OCI-M1 (cell line): ENCODE measurements at regions not wholly inside any gene's neighbourhood (a gene's known extent, or its start where the extent isn't known, plus 50 kb on each side); places are given as distances from the start of the nearest gene placed in this dataset.

Experiments
- DNase-seq: peaks from one replicate; lab custom pipeline; 2025; lab: John Stamatoyannopoulos, UW

DNA sequence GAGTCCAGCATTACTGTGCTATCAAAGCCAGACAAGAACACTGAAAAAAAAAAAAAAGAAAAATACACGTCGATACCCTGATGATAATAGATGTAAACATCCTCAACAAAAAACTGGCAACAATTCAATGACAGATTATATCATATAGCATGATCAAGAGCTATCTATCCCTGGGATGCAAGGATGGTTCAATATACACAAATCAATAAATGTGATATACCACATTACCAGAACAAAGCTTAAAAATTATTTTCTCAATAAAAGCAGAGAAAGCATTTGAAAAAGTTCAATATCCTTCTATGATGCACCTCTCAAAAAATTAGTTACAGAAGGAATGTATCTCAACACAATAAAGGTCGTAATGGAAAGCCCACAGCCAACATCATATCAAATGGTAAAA is 332.8 kb upstream of the MMADHC start:
- no peak for DNase-seq

- no peak for DNase-seq
These were observed 327.6 kb upstream of the MMADHC start for GRCh38 chr2:149915151-149915550.

DNA sequence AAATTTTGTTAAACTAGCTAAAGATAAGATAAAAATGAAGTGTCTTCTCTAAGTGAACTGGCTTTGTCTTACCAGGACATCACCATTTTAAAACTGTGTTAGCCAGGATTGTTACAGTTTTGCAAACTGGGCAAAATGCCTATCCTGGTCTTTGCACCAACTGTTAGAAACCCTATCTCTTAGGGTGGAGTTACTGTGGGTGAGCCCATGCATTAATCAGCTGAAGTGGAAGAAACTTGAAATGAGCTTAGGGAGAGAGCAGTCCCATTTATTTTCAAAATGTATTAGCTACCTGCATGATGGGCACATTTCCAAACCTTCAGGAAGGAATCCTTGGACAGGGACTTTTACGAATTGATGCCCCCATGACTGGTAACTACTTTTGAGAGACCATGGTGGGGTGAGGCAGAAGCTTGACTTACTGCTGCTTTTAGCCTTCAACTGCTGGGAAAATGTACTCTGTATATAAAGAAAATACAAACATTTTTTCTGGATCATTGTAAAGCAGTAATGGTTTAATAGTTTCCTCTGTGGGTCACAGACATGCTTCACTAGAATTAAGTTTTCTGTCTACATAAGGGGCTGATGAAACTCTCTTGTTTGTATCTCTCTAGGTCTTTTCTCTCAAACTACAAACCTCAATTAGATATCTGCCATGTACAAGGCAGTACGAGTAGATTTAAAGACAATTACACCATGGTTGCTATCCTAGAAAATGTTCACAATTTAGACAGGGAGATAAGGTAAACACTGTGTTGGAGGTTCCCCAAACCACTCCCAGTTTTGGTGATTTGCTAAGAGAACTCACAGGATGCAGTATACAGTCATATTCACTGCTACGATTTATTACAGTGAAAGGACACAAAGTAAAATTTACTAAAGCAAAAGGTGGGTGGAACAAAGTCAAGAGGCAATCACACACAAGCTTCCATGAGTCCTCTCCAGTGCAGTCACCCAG is 321.4 kb upstream of the MMADHC start:
- DNase-seq: peak; percentile 12

GRCh38 chr2:149906886-149907285 is 319.3 kb upstream of the MMADHC start:
- no peak for DNase-seq

GRCh38 chr2:149904352-149905175 is 317.0 kb upstream of the MMADHC start:
- no peak for DNase-seq

GRCh38 chr2:149903626-149904025 is 316.1 kb upstream of the MMADHC start:
- DNase-seq: no peak

- no peak for DNase-seq
These were observed 314.5 kb upstream of the MMADHC start for GRCh38 chr2:149902081-149902480.

DNA sequence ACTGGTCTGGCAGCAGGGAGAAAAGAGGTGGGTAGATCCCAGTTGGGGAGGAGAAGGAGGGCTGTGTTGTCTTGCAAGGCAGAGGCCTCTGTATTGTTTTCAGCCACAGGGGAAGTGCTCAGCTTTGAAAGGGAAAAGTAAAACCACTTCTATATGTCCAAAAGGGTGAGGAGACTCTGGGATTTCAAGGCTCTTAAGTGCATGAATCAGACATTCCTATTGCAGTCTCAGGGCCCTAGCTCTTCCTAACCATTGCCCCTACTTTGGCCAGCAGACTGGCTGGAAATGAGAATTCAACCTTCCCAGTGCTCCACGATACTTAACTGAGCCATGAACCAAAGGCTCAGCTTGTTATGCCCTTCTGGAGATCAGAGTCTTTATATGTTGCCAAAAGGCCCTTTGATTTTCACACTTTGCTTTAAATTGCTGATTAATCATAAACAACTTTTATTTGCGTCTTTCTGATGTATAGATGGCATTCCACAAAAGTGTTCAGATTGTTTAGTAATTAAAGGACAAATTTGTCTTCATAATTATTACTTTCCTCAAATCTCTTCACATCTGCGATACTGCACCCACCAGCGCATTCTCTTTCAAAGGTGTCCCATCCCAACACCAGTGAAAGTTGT is 313.8 kb upstream of the MMADHC start:
- no peak for DNase-seq

- DNase-seq: no peak
These were observed 311.8 kb upstream of the MMADHC start for GRCh38 chr2:149899390-149899789.

DNA sequence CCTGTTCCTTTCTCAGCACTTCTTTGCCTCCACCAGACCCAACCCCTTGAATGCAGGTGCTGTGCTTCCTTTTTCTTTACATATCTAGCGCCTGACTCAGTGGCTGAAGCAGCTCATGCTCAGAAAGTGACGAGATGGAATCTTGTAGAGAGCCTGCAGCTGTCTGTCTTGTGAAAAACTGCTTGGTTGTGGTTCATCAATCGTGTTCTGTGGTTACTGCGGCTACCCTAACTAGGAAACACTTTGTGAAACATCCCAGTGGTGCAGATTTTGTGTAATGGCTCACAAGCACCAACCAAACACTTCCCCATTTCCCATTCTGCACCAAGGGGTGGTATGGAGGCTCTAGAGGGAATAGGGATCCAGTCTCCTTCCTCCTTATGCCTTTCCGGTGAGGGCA is 307.2 kb upstream of the MMADHC start:
- DNase-seq: peak; percentile 75

DNA sequence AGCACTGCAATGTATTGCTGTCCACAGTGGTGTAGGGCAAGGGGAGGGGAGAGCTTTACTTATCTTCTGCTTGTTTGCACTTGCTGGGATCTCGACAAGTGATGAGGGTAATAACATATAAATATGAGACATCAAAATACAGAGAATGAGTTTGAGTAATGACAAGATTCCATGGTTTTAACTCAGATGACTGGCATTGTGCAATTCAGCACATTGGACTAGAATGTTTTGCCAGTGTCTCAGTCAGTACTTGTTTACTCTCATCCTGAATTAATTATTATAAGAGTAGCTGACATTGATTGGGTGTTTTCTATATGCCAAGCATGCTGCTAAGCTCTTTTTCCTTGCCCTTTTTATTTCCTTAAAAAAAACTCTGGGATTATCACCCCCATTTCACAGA is 306.7 kb upstream of the MMADHC start:
- DNase-seq: no peak

DNA sequence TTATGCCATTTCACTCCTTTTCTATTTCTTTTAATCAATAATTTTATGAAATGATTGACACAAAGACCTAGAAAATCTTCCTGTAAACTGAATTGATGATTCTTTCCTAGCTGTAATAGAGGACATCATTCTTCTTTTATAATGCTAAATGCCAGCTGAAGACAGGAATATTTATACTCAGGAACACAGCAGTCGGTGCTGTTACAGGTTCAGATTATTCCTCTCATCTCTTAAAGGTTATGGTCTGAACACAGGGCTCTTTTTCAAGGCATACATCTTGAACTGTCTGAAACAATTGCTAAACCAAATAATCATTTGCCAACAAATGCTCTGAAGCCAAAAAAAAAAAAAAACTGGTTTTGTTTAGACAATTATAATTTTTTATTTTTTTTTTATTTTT is 305.0 kb upstream of the MMADHC start:
- no peak for DNase-seq

DNA sequence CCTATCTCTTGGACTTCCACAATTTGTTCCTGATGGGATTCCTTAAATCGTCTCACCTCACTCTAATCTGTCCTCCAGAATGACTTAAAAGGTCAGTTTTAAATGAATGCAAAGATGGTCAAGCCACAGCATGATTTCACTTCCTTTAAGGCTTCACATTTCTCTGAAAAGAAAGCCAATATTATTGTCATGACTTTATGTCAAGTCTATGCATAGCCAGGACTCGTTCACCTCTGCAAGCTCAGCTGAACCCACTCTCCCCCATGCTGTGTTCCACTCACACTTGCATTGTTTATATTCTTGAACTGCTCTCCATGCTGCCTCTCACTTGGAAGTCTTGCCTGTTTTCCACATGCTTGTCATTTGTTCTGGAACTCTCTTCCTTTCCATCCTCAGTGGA is 298.4 kb upstream of the MMADHC start:
- DNase-seq: no peak

DNA sequence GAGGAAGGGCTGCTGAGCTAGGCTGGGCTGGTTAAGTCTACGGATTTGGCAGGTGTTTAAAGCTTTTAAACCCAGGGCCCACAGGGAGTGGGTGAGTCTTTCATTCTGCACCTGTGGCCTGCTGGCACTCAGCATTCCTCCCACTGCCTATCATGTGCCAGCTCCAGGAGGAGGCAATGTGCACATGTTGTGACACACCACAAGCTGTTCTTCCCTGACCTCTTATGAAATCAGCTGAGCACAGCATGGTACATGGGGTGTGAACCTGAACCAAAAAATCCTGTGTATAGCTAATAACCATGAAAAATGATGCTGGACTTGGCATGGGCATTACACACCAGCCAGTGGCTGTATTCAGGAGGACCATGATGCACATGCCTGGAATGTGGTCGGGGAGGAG is 297.9 kb upstream of the MMADHC start:
- no peak for DNase-seq

DNA sequence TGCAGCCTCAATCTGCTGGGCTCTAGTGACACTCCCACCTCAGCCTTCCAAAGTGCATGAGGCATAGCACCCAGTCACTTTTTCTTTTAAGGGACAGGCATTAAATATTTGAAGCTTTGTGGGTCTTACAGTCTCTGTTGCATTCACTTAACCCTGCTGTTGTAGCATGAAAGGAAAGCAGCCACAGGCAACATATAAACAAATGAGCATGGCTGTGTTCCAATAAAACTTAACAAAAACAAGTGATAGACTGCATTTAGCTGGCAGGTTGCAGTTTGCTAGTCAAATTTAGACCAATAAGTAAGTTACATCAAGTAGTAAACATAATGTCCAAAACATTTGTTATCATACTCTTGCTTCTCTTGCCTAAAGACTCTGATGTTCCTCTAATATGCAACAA is 297.3 kb upstream of the MMADHC start:
- no peak for DNase-seq

- DNase-seq: no peak
These were observed 290.3 kb upstream of the MMADHC start for GRCh38 chr2:149877913-149878312.

DNA sequence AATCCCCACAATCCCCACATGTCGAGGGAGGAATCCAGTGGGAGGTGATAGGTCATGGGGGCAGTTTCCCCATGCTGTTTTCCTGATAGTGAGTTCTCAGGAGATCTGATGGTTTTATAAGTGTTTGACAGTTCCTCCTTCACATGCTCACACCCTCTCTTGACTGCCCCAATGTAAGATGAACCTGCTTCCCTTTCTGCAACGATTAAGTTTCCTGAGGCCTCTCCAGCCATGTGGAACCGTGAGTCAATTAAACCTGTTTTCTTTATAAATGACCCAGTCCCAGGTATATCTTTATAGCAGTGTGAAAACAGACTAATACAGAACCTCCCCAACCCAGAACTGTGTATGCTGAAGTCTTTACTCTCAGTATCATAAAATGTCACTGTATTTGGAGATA is 289.5 kb upstream of the MMADHC start:
- DNase-seq: no peak

- DNase-seq: no peak
These were observed 286.4 kb upstream of the MMADHC start for GRCh38 chr2:149873936-149874335.

DNA sequence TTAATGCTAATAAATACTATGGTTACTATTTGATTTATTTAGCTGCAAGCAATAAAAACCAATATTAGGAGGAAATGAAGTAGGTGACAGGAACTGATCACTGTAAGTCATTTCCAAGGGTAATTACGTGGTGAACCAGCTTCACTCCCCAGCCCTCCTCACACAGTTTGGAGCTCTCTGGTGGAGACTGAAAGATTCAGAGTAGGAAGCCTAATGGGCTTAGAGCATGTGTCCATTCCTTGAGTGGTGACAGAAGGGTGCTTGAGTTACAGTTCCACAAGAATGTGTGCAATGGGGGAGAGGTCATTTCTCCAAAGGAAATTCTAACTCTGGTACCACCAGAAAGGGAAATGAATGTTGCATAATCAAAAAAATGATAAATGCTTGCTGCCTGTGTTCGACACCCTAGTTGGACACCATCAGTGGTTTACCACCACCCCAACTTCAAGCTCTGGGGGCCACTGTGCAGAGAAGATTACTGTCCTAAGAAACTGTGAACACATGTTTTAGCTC is 285.1 kb upstream of the MMADHC start:
- no peak for DNase-seq

- no peak for DNase-seq
These were observed 284.5 kb upstream of the MMADHC start for GRCh38 chr2:149872041-149872440.

DNA sequence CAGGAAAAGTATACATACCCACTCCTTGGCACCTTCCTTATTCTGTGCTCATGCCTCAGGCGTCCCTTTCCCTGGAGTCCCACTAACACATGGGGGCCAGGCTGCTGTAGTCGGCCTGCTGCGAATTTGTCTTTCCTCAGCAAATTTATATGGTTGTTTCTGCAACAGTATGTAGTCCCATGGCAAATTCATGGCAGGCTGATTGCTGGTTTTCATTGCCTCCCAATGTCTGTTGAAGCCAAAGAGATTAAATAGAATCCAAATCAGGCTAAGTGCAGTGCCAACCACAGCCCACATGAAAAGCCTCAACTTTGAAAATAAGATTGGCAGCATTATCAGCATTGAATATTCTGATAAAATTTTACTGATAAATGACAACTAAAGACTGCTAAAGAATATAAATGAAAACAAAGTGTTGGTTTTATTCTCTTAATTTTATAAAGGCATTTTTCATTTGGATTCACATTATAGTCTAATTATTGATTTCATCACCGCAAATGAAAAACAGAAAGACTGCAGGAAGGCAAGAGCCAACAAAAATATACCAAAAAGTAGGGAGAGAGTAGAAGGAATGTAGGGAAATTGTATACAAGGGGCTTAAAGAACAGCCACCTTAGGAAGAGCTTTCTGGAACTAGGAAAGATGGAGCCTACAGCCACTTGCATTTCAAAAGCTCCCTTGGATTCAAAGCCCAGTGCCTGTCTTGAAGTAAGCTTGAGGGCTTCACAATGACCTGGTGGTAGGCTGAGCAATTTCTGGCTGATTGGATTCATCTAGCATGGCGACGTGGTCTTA is 283.7 kb upstream of the MMADHC start:
- no peak for DNase-seq

DNA sequence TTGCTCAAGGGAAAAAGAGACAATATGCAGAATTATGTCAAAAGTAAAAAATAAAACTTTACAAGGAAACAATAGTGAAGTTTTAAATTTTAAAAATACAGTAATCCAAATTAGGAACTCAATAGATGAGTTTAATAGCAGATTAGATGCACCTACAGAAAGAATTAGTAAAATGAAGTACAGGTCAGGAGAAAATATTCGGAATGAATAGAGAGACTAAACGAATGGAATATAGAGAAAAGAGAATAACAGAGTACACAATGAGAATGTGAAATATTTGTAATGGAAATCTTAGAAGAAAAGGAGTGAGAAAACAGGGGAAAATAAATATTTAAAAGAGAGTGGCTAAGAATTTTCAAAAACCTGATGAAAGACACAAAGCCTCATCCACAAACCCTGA is 275.7 kb upstream of the MMADHC start:
- DNase-seq: no peak
